ENCODE measurements at regions not wholly inside any gene's neighbourhood (a gene's known extent, or its start where the extent isn't known, plus 50 kb on each side); places are given as distances from the start of the nearest gene placed in this dataset.

DNA sequence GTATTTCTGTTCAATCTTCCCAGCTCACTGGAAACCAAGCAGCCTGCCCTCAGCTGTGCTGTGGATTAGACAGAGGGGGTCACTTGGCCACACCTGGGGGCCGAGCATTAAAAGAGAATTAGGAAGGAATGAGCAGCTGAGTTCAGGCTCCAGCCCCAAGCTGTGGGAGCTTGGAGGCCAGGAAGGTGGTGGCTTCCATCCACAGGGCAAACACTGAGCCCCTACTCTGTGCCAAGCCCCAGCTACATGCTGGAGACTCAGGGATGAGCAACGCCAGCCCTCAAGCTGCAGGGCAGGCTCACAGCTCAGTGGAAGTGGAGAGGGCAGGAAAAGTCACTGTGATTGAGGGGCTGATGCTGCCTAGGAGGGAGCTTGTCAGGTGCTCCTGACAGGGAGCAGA is 412.7 kb downstream of the BCL11B start:
- Histone ChIP-seq H3K79me2 (ENCODE audit: insufficient read depth, low read length) (no peaks in the 10 kb centered on the region), H2AFZ (ENCODE audit: low read length) (no peak overlapping the region), H3K4me1 (ENCODE audit: insufficient read depth, low read length) (no peaks in the 10 kb centered on the region), H3K9ac (ENCODE audit: insufficient read depth, low read depth, low read length) (no peak overlapping the region), H3K4me3 (replicated peaks in 1 of 3; ENCODE audit: insufficient read depth in 1 of 3, low read depth in 2 of 3, low read length in 3 of 3) (no peak overlapping the region), H3K9me3 (ENCODE audit: low read length) (no peaks in the 10 kb centered on the region), H3K4me2 (ENCODE audit: low read depth, low read length) (no peak overlapping the region), H3K27me3 (ENCODE audit: control insufficient read depth in 1 of 2, insufficient read depth in 2 of 2, low read length in 2 of 2) (no peaks in the 10 kb centered on the region; a peak in 1 of 5 replicates), H4K20me1 (ENCODE audit: insufficient read depth, low read length) (no peaks in the 10 kb centered on the region), H3K36me3 (replicated peaks in 1 of 2; ENCODE audit: control insufficient read depth in 1 of 2, insufficient read depth in 2 of 2, low read length in 2 of 2) (no peaks in the 10 kb centered on the region), H3K27ac (ENCODE audit: extremely low read length, insufficient read depth, low read length) (no peak overlapping the region)
- DNase-seq (ENCODE audit: low spot score) (no peak), ATAC-seq (no peak), FAIRE-seq (no peak)
- 17% methylated on average over 1 of the region's 2 CpGs for WGBS (ENCODE audit: low lambda C conversion rate)
- intact Hi-C loops (cut with micrococcal nuclease; ENCODE audit: unreplicated experiment): no loop called here
- in situ Hi-C loops (cut with HindIII; ENCODE audit: extremely low pct_ligation_motif_present, low pct_unique_long_range_greater_than_20kb): no loop called here
- CTCF ChIA-PET (ENCODE audit: low intra/inter-chr PET ratio, low total read pairs): no interaction called here
- no TSS peak for BruUV-seq (replicated peaks)
- POLR2A ChIA-PET: no interaction called here
- TF ChIP-seq, protein P1, sequence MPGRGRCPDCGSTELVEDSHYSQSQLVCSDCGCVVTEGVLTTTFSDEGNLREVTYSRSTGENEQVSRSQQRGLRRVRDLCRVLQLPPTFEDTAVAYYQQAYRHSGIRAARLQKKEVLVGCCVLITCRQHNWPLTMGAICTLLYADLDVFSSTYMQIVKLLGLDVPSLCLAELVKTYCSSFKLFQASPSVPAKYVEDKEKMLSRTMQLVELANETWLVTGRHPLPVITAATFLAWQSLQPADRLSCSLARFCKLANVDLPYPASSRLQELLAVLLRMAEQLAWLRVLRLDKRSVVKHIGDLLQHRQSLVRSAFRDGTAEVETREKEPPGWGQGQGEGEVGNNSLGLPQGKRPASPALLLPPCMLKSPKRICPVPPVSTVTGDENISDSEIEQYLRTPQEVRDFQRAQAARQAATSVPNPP (CRISPR knock-in tag; IDR thresholded peaks at IDR 0.05): no peak
- TF ChIP-seq STAT5B (CRISPR knock-in tag; IDR thresholded peaks at IDR 0.05): no peak
- no peak for TF ChIP-seq ZNF850 (CRISPR knock-in tag; conservative IDR thresholded peaks at IDR 0.05)
- TF ChIP-seq, protein P2, sequence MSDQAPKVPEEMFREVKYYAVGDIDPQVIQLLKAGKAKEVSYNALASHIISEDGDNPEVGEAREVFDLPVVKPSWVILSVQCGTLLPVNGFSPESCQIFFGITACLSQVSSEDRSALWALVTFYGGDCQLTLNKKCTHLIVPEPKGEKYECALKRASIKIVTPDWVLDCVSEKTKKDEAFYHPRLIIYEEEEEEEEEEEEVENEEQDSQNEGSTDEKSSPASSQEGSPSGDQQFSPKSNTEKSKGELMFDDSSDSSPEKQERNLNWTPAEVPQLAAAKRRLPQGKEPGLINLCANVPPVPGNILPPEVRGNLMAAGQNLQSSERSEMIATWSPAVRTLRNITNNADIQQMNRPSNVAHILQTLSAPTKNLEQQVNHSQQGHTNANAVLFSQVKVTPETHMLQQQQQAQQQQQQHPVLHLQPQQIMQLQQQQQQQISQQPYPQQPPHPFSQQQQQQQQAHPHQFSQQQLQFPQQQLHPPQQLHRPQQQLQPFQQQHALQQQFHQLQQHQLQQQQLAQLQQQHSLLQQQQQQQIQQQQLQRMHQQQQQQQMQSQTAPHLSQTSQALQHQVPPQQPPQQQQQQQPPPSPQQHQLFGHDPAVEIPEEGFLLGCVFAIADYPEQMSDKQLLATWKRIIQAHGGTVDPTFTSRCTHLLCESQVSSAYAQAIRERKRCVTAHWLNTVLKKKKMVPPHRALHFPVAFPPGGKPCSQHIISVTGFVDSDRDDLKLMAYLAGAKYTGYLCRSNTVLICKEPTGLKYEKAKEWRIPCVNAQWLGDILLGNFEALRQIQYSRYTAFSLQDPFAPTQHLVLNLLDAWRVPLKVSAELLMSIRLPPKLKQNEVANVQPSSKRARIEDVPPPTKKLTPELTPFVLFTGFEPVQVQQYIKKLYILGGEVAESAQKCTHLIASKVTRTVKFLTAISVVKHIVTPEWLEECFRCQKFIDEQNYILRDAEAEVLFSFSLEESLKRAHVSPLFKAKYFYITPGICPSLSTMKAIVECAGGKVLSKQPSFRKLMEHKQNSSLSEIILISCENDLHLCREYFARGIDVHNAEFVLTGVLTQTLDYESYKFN (CRISPR knock-in tag; conservative IDR thresholded peaks at IDR 0.05): no peak
- TF ChIP-seq, protein P3, sequence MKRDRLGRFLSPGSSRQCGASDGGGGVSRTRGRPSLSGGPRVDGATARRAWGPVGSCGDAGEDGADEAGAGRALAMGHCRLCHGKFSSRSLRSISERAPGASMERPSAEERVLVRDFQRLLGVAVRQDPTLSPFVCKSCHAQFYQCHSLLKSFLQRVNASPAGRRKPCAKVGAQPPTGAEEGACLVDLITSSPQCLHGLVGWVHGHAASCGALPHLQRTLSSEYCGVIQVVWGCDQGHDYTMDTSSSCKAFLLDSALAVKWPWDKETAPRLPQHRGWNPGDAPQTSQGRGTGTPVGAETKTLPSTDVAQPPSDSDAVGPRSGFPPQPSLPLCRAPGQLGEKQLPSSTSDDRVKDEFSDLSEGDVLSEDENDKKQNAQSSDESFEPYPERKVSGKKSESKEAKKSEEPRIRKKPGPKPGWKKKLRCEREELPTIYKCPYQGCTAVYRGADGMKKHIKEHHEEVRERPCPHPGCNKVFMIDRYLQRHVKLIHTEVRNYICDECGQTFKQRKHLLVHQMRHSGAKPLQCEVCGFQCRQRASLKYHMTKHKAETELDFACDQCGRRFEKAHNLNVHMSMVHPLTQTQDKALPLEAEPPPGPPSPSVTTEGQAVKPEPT (CRISPR knock-in tag; IDR thresholded peaks at IDR 0.05; ENCODE audit: low read depth): no peak
- no peak for TF ChIP-seq KAT8 (CRISPR knock-in tag; IDR thresholded peaks at IDR 0.05)
- no peak for TF ChIP-seq ZNF484 (CRISPR knock-in tag; IDR thresholded peaks at IDR 0.05; ENCODE audit: borderline replicate concordance, low read depth)
- no peak for TF ChIP-seq SAP130 (CRISPR knock-in tag; IDR thresholded peaks at IDR 0.05; ENCODE audit: low read depth)
- TF ChIP-seq SIX1 (CRISPR knock-in tag; IDR thresholded peaks at IDR 0.05; ENCODE audit: borderline replicate concordance): no peak
- TF ChIP-seq, protein P4, sequence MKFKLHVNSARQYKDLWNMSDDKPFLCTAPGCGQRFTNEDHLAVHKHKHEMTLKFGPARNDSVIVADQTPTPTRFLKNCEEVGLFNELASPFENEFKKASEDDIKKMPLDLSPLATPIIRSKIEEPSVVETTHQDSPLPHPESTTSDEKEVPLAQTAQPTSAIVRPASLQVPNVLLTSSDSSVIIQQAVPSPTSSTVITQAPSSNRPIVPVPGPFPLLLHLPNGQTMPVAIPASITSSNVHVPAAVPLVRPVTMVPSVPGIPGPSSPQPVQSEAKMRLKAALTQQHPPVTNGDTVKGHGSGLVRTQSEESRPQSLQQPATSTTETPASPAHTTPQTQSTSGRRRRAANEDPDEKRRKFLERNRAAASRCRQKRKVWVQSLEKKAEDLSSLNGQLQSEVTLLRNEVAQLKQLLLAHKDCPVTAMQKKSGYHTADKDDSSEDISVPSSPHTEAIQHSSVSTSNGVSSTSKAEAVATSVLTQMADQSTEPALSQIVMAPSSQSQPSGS (CRISPR knock-in tag; IDR thresholded peaks at IDR 0.05): no peak
- no peak for TF ChIP-seq THYN1 (CRISPR knock-in tag; IDR thresholded peaks at IDR 0.05; ENCODE audit: borderline replicate concordance, low read depth)
- TF ChIP-seq ZNF274 (CRISPR knock-in tag; IDR thresholded peaks at IDR 0.05): no peak

Data from HepG2 (cell line).